ENCODE measurements at regions not wholly inside any gene's neighbourhood (a gene's known extent, or its start where the extent isn't known, plus 50 kb on each side); places are given as distances from the start of the nearest gene placed in this dataset.

- no peak for DNase-seq
These were observed 78.8 kb upstream of the TMTC4 start for GRCh38 chr13:100753376-100753775.

- no peak for DNase-seq
These were observed 77.2 kb upstream of the TMTC4 start for GRCh38 chr13:100751826-100752225.

GRCh38 chr13:100746953-100747683, 72.5 kb upstream of the TMTC4 start:
- DNase-seq = no peak

- DNase-seq = no peak
These were observed 63.7 kb upstream of the TMTC4 start for GRCh38 chr13:100738176-100738855.

- no peak for DNase-seq
These were observed 60.9 kb upstream of the TMTC4 start for GRCh38 chr13:100735494-100735893.

- no peak for DNase-seq
These were observed 59.7 kb upstream of the TMTC4 start for GRCh38 chr13:100734194-100734720.

- DNase-seq = no peak
These were observed 58.7 kb upstream of the TMTC4 start for GRCh38 chr13:100733261-100733660.

- no peak for DNase-seq
These were observed 53.6 kb upstream of the TMTC4 start for GRCh38 chr13:100728201-100728600.

GRCh38 chr13:100725472-100725871, 50.9 kb upstream of the TMTC4 start:
- no peak for DNase-seq

GRCh38 chr13:100724568-100724967, 50.0 kb upstream of the TMTC4 start:
- DNase-seq = no peak

All from SW 1271 (cell line).